HUES48 (cell line): ENCODE measurements at regions not wholly inside any gene's neighbourhood (a gene's known extent, or its start where the extent isn't known, plus 50 kb on each side); places are given as distances from the start of the nearest gene placed in this dataset.

Experiments
- H3K27ac ChIP-seq: one replicate; pipeline ENCODE4 v1.7.0; 2013; ENCODE audit warnings: low read depth, low read length, inconsistent platforms
- H3K27me3 ChIP-seq: 2 replicates; pipeline ENCODE4 v1.6.1; 2013; ENCODE audit warnings: mild to moderate bottlenecking, low read length; ENCODE audit not compliant: control insufficient read depth, insufficient read depth
- H3K36me3 ChIP-seq: 2 replicates; pipeline ENCODE4 v1.6.1; 2013; ENCODE audit warnings: low read length; ENCODE audit not compliant: control insufficient read depth, insufficient read depth
- H3K4me1 ChIP-seq: 2 replicates; pipeline ENCODE4 v1.6.1; 2013; ENCODE audit warnings: mild to moderate bottlenecking, low read length; ENCODE audit not compliant: control insufficient read depth, insufficient read depth
- H3K4me3 ChIP-seq: 2 replicates; pipeline ENCODE4 v1.5.1; 2013; ENCODE audit warnings: mild to moderate bottlenecking, low read depth, low read length
- H3K9ac ChIP-seq: 2 replicates; pipeline ENCODE4 v1.6.1; 2013; ENCODE audit warnings: mild to moderate bottlenecking, low read depth, low read length, moderate library complexity
- H3K9me3 ChIP-seq: 2 replicates; pipeline ENCODE4 v1.6.1; 2013; ENCODE audit warnings: low read length; ENCODE audit not compliant: control insufficient read depth, insufficient read depth

DNA sequence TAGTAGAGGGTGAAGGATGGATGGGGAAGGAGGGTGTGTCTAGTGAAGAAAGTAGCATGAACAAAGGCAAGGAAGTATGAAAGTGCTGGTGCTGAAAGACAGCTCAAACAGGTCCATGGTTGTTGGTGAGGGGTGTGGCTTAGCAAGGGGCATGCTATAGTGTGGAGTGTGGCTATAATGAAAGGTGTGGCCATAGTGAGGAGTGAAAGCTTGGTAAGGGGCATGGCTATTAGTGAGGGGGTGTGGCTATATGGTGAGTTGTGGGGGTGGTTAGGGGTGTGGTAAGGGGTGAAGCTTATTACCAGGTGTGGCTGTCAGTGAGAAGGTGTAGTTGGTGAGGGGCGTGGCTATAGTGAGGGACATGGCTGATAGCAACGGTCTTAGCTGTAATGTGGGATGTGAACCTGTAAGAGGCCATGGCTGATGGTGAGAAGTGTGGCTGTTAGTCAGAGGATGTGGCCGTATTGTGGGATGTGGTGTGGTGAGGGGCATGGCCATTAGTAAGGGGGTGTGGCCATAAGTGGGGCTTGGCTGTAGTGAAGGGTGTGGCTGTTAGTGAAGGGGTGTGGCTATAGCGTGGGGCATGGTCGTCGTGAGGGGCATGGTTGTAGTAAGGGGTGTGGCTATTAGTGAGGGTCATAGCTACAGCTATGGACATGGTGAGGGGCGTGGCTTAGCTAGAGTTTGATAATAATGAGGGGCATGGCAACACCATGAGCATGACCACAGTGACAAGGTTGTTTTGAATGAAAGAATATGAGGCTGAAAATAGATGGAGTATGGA, 549.6 kb downstream of the FBXO15 start:
- H3K4me3 ChIP-seq = no peak overlapping the region
- H3K4me1 ChIP-seq = no peaks in the 10 kb centered on the region
- H3K27ac ChIP-seq = no peak overlapping the region
- H3K36me3 ChIP-seq = no peaks in the 10 kb centered on the region
- no peak overlapping the region for H3K9ac ChIP-seq
- H3K27me3 ChIP-seq = no peaks in the 10 kb centered on the region
- H3K9me3 ChIP-seq = no peaks in the 10 kb centered on the region

DNA sequence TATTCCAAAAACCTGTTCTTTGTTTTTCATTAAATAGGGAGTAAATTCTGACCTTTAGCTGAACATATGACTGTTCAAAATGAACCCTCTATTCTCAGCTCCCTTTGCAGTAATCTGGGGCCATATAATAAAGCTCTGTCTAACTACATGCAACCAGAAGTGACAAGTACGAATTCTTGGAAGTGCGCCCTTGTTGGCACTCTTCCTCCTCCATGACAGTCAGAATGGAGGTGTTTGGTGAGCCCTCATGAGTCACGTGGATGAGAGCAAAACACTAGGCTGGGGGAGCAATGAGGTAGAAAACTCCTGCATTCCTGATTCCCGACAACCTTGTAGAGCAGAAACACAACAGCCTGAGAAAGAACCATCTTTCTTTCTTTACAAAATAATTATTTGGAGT, 552.9 kb downstream of the FBXO15 start:
- Histone ChIP-seq H3K9me3 (no peaks in the 10 kb centered on the region), H3K27me3 (no peaks in the 10 kb centered on the region), H3K36me3 (no peaks in the 10 kb centered on the region), H3K9ac (no peak overlapping the region), H3K4me1 (0 out of 2 replicates have a peak, but pooled peaks cover 4% of the 10 kb centered on the region), H3K4me3 (no peak overlapping the region), H3K27ac (no peak overlapping the region)

DNA sequence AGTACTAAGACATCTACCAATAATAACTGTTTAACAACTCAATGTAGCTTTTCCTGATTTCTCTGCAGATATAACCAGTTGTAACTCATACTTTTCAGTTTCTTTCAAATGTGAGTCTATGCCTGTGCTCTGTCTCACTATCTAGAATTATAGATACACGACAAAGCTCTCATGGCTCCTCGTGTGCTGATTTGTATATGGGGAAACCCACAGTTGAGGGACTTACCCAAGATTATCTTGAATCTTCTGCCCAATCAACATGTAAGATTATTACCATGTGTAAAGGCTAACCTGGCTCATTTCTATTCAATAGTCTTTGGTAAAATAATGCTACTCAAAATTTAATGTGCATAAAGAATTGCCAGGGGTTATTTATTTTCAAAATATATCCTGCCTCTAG, 554.4 kb downstream of the FBXO15 start:
- Histone ChIP-seq H3K9me3 (no peaks in the 10 kb centered on the region), H3K9ac (no peak overlapping the region), H3K4me3 (no peak overlapping the region), H3K36me3 (no peaks in the 10 kb centered on the region), H3K27me3 (no peaks in the 10 kb centered on the region), H3K4me1 (0 out of 2 replicates have a peak, but pooled peaks cover 4% of the 10 kb centered on the region), H3K27ac (no peak overlapping the region)

DNA sequence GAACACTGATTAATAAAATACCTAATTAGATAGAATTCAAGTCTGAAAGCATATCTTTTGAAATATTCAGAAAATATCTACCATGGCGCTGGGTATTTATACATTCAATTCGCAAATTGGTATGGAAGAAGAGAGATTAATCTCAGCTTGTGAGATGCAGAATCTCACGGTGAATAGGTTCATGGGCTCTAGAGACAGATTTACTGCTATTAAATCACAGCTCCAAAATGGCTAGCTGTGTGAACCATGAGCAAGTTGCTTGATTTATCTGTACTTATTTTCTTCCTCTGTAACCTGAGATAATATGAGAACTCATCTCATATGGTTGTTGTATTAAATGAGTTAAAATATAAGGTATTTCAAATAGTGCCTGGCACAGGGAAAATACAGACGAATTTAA, 556.7 kb downstream of the FBXO15 start:
- no peak overlapping the region for H3K4me3 ChIP-seq
- no peak overlapping the region for H3K27ac ChIP-seq
- H3K36me3 ChIP-seq = no peaks in the 10 kb centered on the region
- no peaks in the 10 kb centered on the region for H3K27me3 ChIP-seq
- H3K4me1 ChIP-seq = 0 out of 2 replicates have a peak, but pooled peaks cover 4% of the 10 kb centered on the region
- H3K9ac ChIP-seq = no peak overlapping the region
- H3K9me3 ChIP-seq = no peaks in the 10 kb centered on the region

DNA sequence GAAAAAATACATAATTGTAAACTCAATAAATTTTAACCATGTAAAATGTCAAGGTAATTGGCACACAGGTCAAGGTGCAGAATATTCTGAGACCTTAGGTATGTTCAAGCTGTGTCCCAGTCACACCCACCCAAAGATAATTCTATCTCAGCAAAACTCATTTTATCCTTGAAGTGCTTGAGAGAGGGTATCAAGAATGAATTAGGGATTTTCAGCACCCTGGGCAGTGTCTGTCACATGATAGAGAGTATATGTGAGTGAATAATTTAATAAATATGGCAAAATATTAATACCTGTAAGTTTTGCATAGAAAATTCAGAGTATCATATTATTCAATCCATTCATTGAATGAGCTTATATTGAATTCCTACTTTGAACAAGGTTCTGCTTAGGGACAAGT, 567.9 kb downstream of the FBXO15 start:
- Histone ChIP-seq H3K9ac (no peak overlapping the region), H3K9me3 (no peaks in the 10 kb centered on the region), H3K4me1 (peaks cover 6% of the 10 kb centered on the region), H3K36me3 (no peaks in the 10 kb centered on the region), H3K27ac (no peak overlapping the region), H3K4me3 (no peak overlapping the region), H3K27me3 (no peaks in the 10 kb centered on the region)

DNA sequence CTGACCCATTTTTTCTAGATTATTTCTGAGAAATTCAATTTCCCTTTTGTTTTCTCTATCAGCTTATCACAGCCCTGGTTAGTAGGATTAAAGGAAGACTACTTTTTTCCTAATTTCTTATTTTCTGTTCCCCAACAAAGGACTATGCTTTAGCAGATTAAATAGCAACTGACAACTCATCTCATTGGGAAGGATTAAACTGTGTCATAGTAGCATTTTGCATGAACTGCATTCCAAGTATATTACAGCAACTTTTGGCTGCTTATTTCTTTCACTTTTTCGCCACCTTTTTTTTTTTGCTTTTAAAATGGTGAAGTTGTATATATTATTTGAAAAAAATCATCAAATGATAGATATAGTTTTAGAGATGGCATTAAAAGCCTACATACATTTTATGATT, 570.3 kb downstream of the FBXO15 start:
- H3K4me1 ChIP-seq = no peaks in the 10 kb centered on the region
- H3K9me3 ChIP-seq = no peaks in the 10 kb centered on the region
- H3K27me3 ChIP-seq = no peaks in the 10 kb centered on the region
- no peak overlapping the region for H3K27ac ChIP-seq
- H3K9ac ChIP-seq = no peak overlapping the region
- no peaks in the 10 kb centered on the region for H3K36me3 ChIP-seq
- no peak overlapping the region for H3K4me3 ChIP-seq

DNA sequence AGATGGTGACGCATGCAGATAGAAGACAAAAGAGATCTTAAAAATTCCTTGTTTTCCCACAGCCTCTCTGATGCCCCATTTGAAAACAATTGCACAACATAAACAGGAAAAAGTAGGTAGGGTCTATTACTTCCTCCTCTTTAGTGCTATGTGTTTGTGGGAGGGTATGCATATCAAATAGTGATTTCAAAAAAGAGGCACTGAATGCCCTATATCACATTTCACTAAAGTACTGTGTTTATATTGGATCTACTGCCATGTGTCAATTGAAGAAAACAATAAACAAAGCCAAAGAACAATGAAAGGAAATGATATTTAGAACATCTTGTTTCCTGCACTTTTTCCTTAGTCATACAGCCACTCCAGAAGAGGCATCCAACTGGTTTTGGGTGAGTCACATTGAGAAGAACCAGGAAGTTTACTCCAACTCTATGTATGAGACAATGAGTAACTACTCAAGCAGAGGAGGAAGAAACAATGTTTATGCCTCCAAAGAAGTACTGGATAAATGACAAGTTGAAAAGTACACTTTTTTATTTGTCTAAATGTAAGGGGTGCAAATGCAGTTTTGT, 583.6 kb downstream of the FBXO15 start:
- no peaks in the 10 kb centered on the region for H3K4me1 ChIP-seq
- no peak overlapping the region for H3K4me3 ChIP-seq
- H3K27ac ChIP-seq = no peak overlapping the region
- no peaks in the 10 kb centered on the region for H3K36me3 ChIP-seq
- no peaks in the 10 kb centered on the region for H3K27me3 ChIP-seq
- H3K9me3 ChIP-seq = no peaks in the 10 kb centered on the region
- no peak overlapping the region for H3K9ac ChIP-seq

DNA sequence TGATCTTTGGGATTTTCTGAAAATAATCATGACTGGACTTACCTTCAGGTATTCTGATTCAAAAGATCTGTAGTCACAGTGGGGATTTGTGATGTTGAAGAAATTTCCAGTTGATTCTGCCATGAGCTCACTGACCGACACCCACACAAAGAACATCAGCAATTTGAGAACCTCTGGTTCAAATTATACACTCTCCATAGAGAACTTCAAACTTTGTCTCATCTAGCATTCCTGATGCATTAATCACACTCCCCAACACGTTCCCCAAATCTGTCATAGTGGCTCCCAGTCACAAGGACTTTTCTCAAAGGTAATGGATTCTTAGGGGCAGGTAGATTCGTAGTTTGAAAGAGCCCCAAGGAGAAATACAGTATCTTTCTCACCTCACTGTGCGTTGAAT, 584.3 kb downstream of the FBXO15 start:
- Histone ChIP-seq H3K9ac (no peak overlapping the region), H3K4me3 (no peak overlapping the region), H3K27ac (no peak overlapping the region)

DNA sequence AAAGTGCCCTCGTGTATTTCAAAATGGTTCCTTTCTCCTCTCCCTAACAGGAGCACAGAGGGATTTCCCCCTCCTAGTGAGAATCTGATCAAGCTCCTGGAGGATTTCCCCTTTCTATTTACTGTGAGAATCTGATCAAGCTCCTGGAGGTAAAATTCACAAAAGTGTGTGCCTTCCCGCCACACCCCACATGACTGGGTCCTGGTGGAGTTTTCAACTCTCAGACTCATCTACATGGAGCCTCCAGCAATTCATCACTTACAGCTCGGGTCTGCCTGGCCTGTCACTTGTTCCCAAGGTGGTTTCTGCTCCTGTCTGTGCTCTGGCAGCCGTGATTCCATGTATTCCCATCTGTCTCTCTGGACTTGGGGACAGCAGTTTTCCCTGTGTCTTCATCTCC, 590.7 kb downstream of the FBXO15 start:
- H3K27me3 ChIP-seq = no peaks in the 10 kb centered on the region

More for the DNA sequence above, 584.3 kb downstream of the FBXO15 start:
- Histone ChIP-seq H3K27me3 (no peaks in the 10 kb centered on the region), H3K36me3 (no peaks in the 10 kb centered on the region), H3K9me3 (no peaks in the 10 kb centered on the region), H3K4me1 (no peaks in the 10 kb centered on the region)

DNA sequence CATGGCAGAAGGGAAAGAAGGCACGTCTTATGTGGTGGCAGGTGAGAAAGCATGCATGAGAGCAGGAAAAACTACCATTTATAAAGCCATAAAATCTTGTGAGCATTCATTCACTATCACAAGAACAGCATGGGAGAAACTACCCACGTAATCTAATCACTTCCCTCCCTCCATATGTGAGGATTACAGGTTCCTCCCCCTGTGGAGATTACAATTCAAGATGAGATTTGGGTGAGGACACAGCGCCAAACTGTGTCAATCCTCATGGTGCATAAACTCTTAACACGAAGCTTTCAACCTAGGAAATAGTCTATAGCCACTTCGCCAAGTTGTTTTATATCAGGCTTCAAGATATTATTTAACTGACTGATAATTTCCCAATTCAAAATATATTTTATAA, 595.5 kb downstream of the FBXO15 start:
- no peak overlapping the region for H3K27ac ChIP-seq
- H3K4me3 ChIP-seq = no peak overlapping the region
- no peaks in the 10 kb centered on the region for H3K36me3 ChIP-seq
- H3K27me3 ChIP-seq = no peaks in the 10 kb centered on the region
- no peaks in the 10 kb centered on the region for H3K9me3 ChIP-seq
- H3K9ac ChIP-seq = no peak overlapping the region
- no peaks in the 10 kb centered on the region for H3K4me1 ChIP-seq

More for the DNA sequence above, 590.7 kb downstream of the FBXO15 start:
- H3K4me3 ChIP-seq = no peak overlapping the region
- no peaks in the 10 kb centered on the region for H3K9me3 ChIP-seq
- no peak overlapping the region for H3K9ac ChIP-seq
- H3K4me1 ChIP-seq = no peaks in the 10 kb centered on the region
- no peak overlapping the region for H3K27ac ChIP-seq
- H3K36me3 ChIP-seq = no peaks in the 10 kb centered on the region

DNA sequence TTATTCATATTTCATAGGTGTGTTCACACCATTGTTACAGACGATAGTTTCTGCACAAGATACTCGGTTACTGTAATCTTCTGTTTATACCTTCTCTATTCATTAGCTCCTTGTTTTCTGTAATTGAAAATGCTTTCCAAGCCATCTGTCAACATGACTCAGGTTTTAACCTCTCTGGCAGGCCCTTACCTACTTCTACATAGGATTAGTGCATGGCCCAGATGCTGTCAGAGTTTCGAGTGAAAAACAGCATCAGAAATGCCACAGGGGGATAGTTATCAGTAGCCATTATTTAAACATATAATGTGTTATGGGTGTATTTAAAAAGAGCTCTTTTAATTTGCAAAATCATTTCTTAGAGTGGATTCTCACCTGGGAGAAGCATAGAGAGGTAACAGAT, 596.4 kb downstream of the FBXO15 start:
- H3K9ac ChIP-seq = no peak overlapping the region
- H3K27me3 ChIP-seq = no peaks in the 10 kb centered on the region
- H3K4me3 ChIP-seq = no peak overlapping the region
- H3K27ac ChIP-seq = no peak overlapping the region
- H3K9me3 ChIP-seq = no peaks in the 10 kb centered on the region
- no peaks in the 10 kb centered on the region for H3K4me1 ChIP-seq
- H3K36me3 ChIP-seq = no peaks in the 10 kb centered on the region
